RWPE2 (cell line): ENCODE measurements at regions not wholly inside any gene's neighbourhood (a gene's known extent, or its start where the extent isn't known, plus 50 kb on each side); places are given as distances from the start of the nearest gene placed in this dataset.

Experiments
- ATAC-seq: fragments of 200-7000 bp; cut with Tn5 transposase; 3 replicates; pipeline ENCODE4 v1.9.1; 2021; ENCODE audit warnings: low read depth
- DNase-seq: peaks from one replicate; pipeline ENCODE4 v3.0.0-alpha.2; 2020; ENCODE audit warnings: low spot score
- H3K27ac ChIP-seq: fragments of 450-650 bp; 2 replicates; pipeline ENCODE4 v1.5.1; 2017; ENCODE audit warnings: mild to moderate bottlenecking; ENCODE audit not compliant: poor library complexity, severe bottlenecking
- H3K27me3 ChIP-seq: fragments of 250-450 bp; sonication (Bioruptor Pico); 2 replicates; pipeline ENCODE4 v1.5.1; 2021; ENCODE audit warnings: mild to moderate bottlenecking, moderate library complexity; ENCODE audit not compliant: insufficient read depth, poor library complexity, severe bottlenecking
- H3K36me3 ChIP-seq: fragments of 250-450 bp; sonication (Bioruptor Pico); 2 replicates; pipeline ENCODE4 v1.5.1; 2020; ENCODE audit warnings: low read depth, mild to moderate bottlenecking, moderate library complexity
- H3K4me1 ChIP-seq: fragments of 250-450 bp; sonication (Bioruptor Pico); 2 replicates; pipeline ENCODE4 v1.5.1; 2021; ENCODE audit warnings: mild to moderate bottlenecking, moderate library complexity; ENCODE audit not compliant: insufficient read depth, poor library complexity, severe bottlenecking
- H3K4me3 ChIP-seq: fragments of 250-450 bp; sonication (Bioruptor Pico); 2 replicates; pipeline ENCODE4 v1.5.1; 2021; ENCODE audit warnings: mild to moderate bottlenecking, moderate library complexity; ENCODE audit not compliant: severe bottlenecking
- H3K9me3 ChIP-seq: fragments of 250-450 bp; sonication (Bioruptor Pico); 2 replicates; pipeline ENCODE4 v1.5.1; 2021; ENCODE audit warnings: mild to moderate bottlenecking, moderate library complexity; ENCODE audit not compliant: severe bottlenecking
- CTCF ChIP-seq: fragments of 450-650 bp; IDR thresholded peaks from one replicate; pipeline ENCODE4 v1.5.1; 2017; ENCODE audit warnings: mild to moderate bottlenecking, moderate library complexity; ENCODE audit not compliant: poor library complexity, severe bottlenecking

- peaks cover 1% of the 10 kb centered on the region for H3K9me3 ChIP-seq
- ATAC-seq, result no peak
- H3K27ac ChIP-seq, result no peak overlapping the region
- TF ChIP-seq CTCF, result no peak
- H3K36me3 ChIP-seq, result no peaks in the 10 kb centered on the region
- H3K4me3 ChIP-seq, result no peak overlapping the region
- DNase-seq, result no peak
- no peaks in the 10 kb centered on the region for H3K4me1 ChIP-seq
- no peaks in the 10 kb centered on the region for H3K27me3 ChIP-seq
These were observed 201.9 kb upstream of the UBASH3B start for GRCh38 chr11:122453586-122453985.

GRCh38 chr11:122451911-122452310 lies 203.6 kb upstream of the UBASH3B start:
- Histone ChIP-seq H3K27me3 (no peaks in the 10 kb centered on the region), H3K4me3 (no peak overlapping the region), H3K9me3 (no peaks in the 10 kb centered on the region), H3K36me3 (no peaks in the 10 kb centered on the region), H3K4me1 (no peaks in the 10 kb centered on the region), H3K27ac (no peak overlapping the region)
- ATAC-seq, result no peak
- no peak for TF ChIP-seq CTCF
- DNase-seq, result no peak

- TF ChIP-seq CTCF, result no peak
- H3K27me3 ChIP-seq, result no peaks in the 10 kb centered on the region
- H3K36me3 ChIP-seq, result no peaks in the 10 kb centered on the region
- ATAC-seq (no peak), DNase-seq (no peak)
- no peaks in the 10 kb centered on the region for H3K9me3 ChIP-seq
- H3K4me3 ChIP-seq, result peak overlapping the region; percentile 10
- peaks cover 4% of the 10 kb centered on the region for H3K4me1 ChIP-seq
- no peak overlapping the region for H3K27ac ChIP-seq
These were observed 213.9 kb upstream of the UBASH3B start for GRCh38 chr11:122441666-122442035.

- Histone ChIP-seq H3K36me3 (no peaks in the 10 kb centered on the region), H3K27ac (no peak overlapping the region), H3K4me1 (peaks cover 4% of the 10 kb centered on the region), H3K27me3 (no peaks in the 10 kb centered on the region), H3K4me3 (peak overlapping the region; percentile 10), H3K9me3 (no peaks in the 10 kb centered on the region)
- no peak for DNase-seq
- no peak for TF ChIP-seq CTCF
- ATAC-seq, result peak; percentile 56
These were observed 214.5 kb upstream of the UBASH3B start for GRCh38 chr11:122440811-122441665.
